ENCODE measurements at regions not wholly inside any gene's neighbourhood (a gene's known extent, or its start where the extent isn't known, plus 50 kb on each side); places are given as distances from the start of the nearest gene placed in this dataset.

DNA sequence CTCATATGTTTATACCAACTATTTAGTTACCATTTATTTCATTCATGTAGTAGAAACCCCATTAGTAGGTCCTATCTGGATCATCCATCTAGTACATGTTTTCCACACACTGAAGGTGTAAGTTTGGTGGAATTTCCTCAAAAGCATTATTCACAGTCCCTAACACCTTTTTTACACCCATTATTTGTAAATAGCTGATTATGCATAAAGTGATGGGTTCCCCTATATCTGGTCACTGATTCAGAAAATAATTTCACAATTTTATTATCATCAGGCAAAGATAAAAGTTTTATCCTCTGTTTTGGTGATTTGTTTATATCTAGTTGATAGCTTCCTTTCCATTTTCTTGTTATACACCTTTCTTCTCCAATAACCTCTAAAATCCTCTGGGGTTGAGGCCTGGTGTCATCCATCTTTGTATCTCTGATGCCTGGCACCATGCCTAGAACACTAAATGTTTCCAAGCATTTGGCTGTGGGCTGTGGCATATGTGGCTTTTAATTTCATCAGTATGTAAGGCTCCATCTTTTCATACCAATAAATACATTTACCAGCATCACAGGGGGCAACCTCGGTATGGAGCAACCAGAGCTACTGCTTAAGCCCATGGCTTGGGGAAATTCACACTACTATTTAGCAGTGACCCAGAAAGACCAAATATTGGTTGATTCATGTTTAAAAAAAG is 1089.5 kb upstream of the LRRN3 start:
- DNase-seq (ENCODE audit: low read depth, low spot score) = no peak
- H3K4me3 ChIP-seq (ENCODE audit: low read length) = no peak overlapping the region

DNA sequence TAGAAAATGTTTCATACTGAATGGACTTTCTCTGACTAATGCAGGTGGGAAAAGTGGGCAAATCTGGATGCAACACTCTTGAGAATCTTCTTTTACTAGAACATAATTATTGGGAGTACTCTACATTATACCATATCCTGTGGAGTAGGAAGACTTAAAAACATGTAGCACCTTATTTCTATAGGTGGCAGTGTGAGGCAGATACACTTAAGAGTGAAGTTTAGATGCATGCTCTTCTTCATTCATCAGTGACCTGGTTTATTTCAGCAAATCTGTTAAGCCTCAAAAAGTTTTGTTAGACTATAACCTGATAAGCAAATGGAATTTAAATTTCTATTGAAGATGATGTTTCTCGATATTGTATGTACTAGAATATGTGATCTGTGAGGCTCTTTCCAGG is 1087.1 kb upstream of the LRRN3 start:
- no peak for DNase-seq (ENCODE audit: low read depth, low spot score)
- H3K4me3 ChIP-seq (ENCODE audit: low read length) = no peak overlapping the region

DNA sequence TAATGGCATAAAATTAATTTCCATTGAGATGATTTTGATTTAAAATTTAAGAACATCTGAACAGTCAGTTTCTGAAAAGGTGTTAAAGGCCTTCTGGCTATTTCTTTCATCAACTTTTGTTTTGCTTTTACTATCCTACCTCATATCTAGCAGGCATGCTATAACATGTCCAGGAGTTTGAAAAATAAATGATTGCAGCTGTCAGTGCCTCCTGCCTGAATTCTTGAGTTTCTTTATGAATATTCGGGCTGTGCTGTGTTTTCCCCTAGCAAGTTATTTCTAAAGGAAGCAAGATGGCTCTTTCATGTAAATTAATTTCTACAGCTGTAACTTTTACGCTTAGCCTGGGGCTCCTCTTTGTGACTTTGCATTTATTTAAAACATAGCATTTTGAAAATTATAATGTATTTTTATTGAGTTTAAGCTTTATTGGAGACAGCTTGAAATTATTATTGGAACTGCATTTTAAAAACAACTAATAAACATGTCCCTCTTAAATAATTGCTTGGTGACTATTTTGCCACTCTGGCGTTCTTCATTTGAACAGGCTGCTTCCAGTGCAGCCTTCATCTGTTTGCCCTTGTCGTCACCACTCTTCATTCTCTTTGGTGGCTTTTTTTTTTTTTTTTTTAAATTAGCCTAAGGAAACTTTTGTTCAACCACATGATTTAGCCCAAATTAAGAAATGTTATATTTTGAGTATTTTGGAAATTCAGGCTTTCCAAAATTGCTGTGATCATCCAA is 1083.4 kb upstream of the LRRN3 start:
- no peak for DNase-seq (ENCODE audit: low read depth, low spot score)

DNA sequence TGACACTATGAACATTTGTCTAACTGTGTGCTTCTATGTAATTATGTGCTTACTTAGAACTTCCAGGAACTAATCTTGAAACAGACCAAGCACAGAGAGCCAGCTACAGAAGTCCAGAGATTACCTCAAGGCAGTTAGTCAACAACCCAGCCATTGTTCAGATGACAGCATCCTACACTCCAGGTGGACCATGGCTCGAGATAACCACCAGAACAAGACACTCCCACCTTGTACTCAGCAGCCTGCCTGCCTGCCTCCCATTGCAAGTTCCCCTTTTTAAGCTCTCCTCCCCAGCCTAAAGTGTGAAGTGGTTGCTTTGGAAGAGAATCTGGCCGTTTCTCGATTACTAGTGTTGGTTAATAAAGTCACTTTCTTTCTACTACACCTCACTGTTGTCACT is 1080.6 kb upstream of the LRRN3 start:
- no peak overlapping the region for H3K4me3 ChIP-seq (ENCODE audit: low read length)
- DNase-seq (ENCODE audit: low read depth, low spot score) = no peak

More for the DNA sequence above, 1083.4 kb upstream of the LRRN3 start:
- no peak overlapping the region for H3K4me3 ChIP-seq (ENCODE audit: low read length)

DNA sequence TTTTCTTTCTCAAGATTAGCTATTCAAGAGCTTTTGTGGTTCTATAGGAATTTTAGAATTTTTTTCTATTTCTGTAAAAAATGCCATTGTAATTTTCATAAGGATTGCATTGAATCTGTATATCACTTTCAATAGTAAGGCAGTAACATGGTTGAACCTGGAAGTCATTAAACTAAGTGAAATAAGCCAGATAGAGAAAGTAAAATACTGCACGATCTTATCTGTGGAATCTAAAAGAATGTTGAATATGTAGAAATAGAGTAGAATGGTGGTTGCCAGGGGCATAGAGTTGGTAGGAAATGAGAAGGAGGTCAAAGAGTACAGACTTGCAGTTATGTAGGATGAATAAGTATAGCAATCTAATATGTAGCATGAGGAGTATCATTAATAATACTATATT is 1073.5 kb upstream of the LRRN3 start:
- DNase-seq (ENCODE audit: low read depth, low spot score) = no peak
- H3K4me3 ChIP-seq (ENCODE audit: low read length) = no peak overlapping the region

DNA sequence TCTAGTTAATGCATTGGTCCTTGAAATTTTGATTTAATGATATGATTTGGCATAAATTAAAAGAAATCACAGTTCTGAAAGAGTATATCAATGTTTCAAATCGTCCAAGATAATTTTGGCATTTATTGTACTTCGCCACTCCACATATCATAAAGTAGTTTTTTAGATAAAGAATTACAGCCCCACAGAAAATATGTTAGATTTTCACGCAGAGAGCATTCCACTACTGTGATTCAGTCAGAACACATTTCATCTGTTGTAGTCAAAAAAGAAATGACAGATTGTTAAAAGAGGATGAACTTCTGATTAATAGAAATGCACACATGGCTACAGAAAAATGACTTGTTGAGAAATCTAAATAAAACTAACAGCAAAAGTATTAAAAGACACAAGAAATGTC is 1063.5 kb upstream of the LRRN3 start:
- H3K4me3 ChIP-seq (ENCODE audit: low read length) = no peak overlapping the region
- no peak for DNase-seq (ENCODE audit: low read depth, low spot score)

DNA sequence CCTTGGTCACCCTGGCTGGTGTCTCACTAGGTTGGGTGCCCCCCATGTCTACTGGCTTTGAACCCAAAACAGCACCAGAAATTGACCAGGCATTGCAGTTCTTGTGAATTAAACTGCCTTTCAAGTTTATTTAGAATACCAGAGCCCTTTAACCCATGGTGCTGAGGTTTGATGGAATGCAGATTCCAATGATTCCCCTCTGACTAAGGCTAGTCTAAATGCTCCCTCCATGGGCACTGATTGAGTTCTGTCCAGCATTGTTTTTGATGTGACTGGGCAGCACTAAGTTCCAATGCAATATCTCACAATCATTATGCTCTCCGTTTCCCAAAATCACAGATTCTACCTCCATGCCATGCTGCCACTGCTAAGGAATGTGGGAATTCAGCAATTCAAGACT is 1047.4 kb upstream of the LRRN3 start:
- no peak overlapping the region for H3K4me3 ChIP-seq (ENCODE audit: low read length)
- DNase-seq (ENCODE audit: low read depth, low spot score) = no peak

DNA sequence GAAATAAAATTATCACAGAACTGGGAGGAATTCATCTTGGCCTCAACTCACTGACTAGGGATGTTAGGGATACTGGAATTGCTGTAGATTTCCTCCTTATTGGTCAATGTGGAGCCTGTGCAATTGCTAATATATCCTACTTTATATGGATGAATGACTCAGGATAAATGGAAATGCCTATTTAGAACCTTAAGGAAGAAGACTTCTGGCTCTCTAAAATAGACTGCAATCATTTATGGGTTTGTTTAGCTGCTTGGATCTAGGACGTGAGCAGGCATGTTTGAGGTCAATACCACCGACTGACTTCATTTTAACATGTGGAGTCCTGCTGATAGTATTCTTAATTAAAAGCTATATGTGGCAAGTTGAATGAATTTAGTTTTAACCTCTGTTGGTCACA is 1040.1 kb upstream of the LRRN3 start:
- no peak for DNase-seq (ENCODE audit: low read depth, low spot score)
- no peak overlapping the region for H3K4me3 ChIP-seq (ENCODE audit: low read length)

DNA sequence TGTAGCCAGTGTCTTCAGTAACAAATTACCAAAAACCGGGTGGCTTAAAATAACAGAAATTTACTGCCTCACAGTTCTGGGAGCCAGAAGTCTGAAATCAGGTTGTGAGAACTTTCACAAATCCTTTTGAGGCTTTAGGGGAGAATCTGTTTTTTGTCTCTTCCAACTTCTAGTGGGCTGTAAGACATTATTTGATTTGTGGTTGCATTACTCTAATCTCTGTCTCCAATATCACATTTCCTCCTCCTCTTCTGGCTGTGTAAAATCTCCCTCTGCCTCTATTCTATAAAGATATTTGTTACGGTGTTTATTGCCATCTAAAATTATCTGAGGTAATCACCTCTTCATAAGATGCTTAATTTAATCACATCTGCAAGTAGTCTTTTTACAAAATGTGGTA is 1039.6 kb upstream of the LRRN3 start:
- no peak overlapping the region for H3K4me3 ChIP-seq (ENCODE audit: low read length)

DNA sequence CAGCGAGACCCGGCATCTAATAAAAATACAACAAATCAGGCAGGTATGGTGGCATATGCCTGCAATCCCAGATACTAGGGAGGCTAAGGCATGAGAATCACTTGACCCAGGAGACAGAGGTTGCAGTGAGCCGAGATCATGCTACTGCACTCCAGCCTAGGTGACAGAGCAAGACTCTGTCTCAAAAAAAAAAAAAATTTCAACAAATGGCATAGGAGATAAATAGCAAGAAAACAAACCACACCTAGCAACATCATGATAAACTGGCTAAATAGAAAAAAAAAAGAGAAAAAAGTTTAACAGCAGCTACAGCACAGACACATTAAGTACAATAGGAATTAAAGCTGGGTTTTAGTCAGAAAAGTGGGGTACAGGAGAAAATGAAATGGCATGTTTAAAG is 1034.6 kb upstream of the LRRN3 start:
- DNase-seq (ENCODE audit: low read depth, low spot score) = no peak
- no peak overlapping the region for H3K4me3 ChIP-seq (ENCODE audit: low read length)

More for the DNA sequence above, 1039.6 kb upstream of the LRRN3 start:
- no peak for DNase-seq (ENCODE audit: low read depth, low spot score)

DNA sequence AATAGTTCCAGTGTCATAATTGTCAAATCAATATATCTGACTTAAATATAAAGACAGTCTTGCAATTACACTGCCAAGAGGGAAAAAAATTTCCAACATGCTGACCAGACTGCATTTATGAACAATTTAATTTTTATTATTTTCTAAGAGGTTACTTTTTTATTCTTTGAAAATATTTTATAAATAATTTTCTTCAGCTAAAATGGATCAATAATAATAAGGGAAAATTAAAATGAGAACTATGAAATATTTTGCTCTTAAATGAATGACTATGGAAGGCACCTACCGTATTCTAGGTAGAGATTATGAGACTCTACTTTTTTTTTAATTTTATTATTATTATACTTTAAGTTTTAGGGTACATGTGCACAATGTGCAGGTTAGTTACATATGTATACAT is 1032.5 kb upstream of the LRRN3 start:
- DNase-seq (ENCODE audit: low read depth, low spot score) = no peak
- no peak overlapping the region for H3K4me3 ChIP-seq (ENCODE audit: low read length)

DNA sequence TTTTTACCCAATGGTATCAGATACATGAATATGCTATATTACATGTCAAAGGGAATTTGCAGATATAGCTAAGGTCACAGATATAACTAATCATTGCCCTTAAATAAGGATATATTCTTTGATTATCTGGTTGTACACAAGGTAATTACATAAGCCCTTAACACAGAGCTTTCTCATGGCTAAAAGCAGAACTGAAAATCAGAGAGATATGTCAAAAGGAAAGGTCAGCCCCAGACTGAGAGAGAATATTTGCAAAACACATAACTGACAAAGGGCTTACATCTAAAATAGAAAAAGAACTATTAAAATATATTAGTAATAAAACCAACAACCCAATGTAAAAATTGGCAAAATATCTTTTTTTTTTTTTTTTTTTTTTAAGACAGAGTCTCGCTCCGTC is 1029.5 kb upstream of the LRRN3 start:
- no peak overlapping the region for H3K4me3 ChIP-seq (ENCODE audit: low read length)
- DNase-seq (ENCODE audit: low read depth, low spot score) = no peak

DNA sequence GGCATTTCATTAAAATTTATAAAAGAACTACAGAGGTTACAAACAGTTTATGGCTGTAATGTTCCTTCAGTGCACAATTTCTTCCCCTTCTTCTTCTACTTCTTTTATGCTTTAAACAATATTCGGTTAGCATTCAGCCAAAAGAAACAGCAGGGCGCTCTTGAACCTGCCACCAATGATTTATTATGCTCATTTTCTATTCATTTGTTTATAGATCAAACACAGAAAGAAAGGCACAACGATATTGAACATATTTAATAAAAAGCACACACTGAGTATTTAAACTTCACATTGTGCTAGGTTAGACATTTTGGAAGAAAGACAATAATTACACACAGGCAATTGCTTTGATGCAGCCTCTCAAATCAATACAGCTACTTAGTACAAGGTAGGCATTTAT is 1025.8 kb upstream of the LRRN3 start:
- no peak overlapping the region for H3K4me3 ChIP-seq (ENCODE audit: low read length)
- DNase-seq (ENCODE audit: low read depth, low spot score) = no peak

DNA sequence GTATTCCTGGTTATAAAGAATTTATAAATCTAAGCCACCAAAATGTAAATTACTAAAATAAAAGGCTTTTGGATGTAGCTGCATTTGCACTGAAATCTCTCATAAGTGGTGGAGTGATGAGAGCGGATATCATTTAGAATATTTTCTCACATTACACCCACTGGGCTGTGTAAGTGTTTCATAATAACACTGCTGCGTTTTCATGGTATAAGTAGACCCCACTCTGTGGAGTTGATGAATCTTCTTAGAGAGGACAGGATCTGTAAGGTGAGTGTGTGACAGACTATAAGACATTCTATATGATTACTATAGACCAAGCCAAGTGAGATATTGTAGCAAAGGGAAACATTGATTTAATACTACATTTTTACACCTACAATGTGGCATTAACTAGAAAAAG is 1024.1 kb upstream of the LRRN3 start:
- no peak overlapping the region for H3K4me3 ChIP-seq (ENCODE audit: low read length)
- DNase-seq (ENCODE audit: low read depth, low spot score) = no peak

DNA sequence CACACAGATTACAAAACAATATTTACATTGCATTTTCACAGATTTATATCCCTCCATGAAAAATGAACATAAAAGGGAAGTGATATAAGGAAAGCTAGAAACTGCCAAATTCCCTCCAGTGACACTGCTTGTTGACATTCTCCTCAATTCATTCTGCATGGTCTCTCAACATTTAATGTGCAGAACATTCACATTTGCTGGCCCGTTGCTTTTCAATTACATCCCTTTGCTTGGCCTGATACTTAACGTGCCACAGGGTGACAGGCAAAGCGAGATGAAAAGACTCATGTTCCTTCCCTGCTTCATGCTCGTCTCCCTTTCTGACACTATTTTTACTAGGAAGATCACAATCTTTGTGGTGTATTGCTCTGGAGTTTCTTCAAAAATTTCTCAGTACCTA is 1019.7 kb upstream of the LRRN3 start:
- no peak for DNase-seq (ENCODE audit: low read depth, low spot score)
- no peak overlapping the region for H3K4me3 ChIP-seq (ENCODE audit: low read length)

DNA sequence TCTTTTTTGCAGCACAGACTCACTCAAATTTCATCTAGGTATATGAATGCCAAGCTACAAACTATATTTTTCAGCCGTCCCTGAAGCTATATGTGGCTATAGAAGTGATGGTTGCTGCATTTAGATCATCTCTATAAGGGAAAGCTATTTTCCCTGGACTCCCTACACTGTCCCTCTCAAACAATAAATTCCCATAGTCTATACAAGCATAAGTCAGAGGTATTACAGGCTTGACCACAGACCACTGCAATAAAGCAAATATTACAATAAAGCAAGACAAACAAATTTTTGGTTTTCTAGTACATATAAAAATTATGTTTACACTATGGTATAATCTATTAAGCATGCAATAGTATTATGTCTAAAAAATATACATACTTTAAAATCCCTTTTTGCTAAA is 1015.5 kb upstream of the LRRN3 start:
- H3K4me3 ChIP-seq (ENCODE audit: low read length) = no peak overlapping the region
- DNase-seq (ENCODE audit: low read depth, low spot score) = no peak

DNA sequence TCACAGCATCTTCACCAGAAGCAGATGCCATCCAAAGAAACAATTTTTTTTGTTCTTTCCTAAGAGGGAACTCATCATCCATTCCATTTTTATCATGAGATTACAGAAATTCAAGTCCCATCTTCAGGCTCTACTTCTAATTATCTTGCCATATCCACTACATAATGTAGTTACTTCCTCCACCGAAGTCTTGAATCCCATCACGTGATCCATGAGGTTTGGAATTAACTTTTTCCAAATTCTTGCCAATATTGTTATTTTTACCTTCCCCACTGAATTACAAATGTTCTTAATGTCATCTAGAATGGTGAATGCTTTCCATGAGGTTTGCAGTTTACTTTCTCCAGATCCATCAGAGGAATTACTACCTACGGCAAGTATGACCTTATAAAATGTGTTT is 1014.7 kb upstream of the LRRN3 start:
- no peak for DNase-seq (ENCODE audit: low read depth, low spot score)
- H3K4me3 ChIP-seq (ENCODE audit: low read length) = no peak overlapping the region

DNA sequence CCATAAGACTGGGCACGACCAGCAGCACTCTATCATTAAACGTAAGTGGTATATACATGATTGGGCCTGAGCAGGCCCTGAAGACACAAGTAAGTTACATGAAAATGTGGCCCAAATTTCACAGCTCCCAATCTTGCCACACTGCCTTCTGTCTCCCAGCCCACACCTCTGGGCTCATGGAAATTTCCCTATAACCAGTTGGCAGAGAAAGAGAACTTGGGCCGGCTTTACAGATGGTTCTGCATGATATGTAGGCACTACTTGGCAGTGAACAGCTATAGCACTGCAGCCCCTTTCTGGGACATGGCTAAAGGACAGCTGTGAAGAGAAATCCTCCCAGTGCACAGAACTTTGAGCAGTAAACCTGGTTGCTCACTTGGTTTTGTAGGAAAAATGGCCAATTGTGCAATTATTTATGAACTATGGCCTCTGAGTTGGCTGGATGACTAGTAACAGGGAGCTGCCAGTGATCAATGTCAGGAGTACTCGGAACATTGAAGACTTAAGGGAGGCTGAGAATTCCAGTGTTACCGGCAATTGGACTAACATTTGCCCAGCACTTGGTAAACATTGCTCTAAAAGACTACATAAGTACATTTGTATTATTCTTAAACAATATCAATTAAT is 1006.6 kb upstream of the LRRN3 start:
- no peak overlapping the region for H3K4me3 ChIP-seq (ENCODE audit: low read length)
- DNase-seq (ENCODE audit: low read depth, low spot score) = no peak

DNA sequence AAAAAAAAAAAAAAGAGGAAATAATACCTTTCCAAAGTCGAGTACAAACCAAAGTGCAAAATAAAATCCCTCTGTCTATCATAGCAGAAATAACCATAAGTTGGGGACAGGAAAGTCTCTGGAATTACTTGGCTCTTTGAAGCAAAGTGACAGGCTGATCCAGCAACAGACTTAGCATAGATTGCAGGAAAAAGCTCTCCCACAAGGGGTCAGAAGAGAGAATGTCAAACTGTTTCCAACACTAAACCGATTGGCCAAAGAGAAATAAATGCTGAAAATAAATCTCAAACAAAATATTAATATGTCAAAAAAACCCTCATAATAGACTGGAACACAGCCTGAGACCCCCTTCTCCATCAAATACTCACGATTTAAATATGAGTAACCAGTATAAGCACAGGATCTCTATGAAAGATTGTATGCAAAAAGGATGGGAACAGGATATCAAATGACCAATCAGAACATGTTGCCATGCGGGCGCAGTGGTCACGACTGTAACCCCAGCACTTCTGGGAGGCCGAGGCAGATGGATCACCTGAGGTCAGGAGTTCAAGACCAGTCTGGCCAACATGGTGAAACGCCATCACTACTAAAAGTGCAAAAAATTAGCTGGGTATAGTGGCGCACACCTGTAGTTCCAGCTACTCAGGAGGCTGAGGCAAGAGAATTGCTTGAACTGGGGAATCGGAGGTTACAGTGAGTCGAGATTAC is 1000.7 kb upstream of the LRRN3 start:
- no peak overlapping the region for H3K4me3 ChIP-seq (ENCODE audit: low read length)
- DNase-seq (ENCODE audit: low read depth, low spot score) = peak; percentile 25

Measured in Jurkat, Clone E6-1 (cell line).